Suprapubic skin (tissue), 4 donors: ENCODE measurements at regions not wholly inside any gene's neighbourhood (a gene's known extent, or its start where the extent isn't known, plus 50 kb on each side); places are given as distances from the start of the nearest gene placed in this dataset.
A peak's percentile ranks its signal among the peaks of the same experiment; 100 is the strongest.

Source experiments
- DNase-seq, 2 donors: peaks; one replicate each; pipeline ENCODE4 v3.0.0-alpha.2; 2019; ENCODE audit warnings: low spot score in 2 of 2
- H3K27ac ChIP-seq: fragments of 200-600 bp; sonication (generic); one replicate; pipeline ENCODE4 v1.5.1; 2019
- H3K27me3 ChIP-seq: fragments of 200-600 bp; sonication (generic); one replicate; pipeline ENCODE4 v1.5.1; 2019
- H3K36me3 ChIP-seq: fragments of 200-600 bp; sonication (generic); one replicate; pipeline ENCODE4 v1.5.1; 2019
- H3K4me1 ChIP-seq: fragments of 200-600 bp; sonication (generic); one replicate; pipeline ENCODE4 v1.5.1; 2019
- H3K4me3 ChIP-seq: fragments of 200-600 bp; sonication (generic); one replicate; pipeline ENCODE4 v1.5.1; 2019; ENCODE audit warnings: mild to moderate bottlenecking
- H3K9me3 ChIP-seq: fragments of 200-600 bp; sonication (generic); one replicate; pipeline ENCODE4 v1.5.1; 2019
- CTCF ChIP-seq, 2 donors: fragments of 200-600 bp in 1 of 2; fragments of 450-650 bp in 1 of 2; sonication (generic) in 1 of 2; IDR thresholded peaks; one replicate each; pipeline ENCODE4 v1.5.1; 2016 to 2019; ENCODE audit warnings: antibody characterized with exemption in 2 of 2, mild to moderate bottlenecking in 1 of 2, moderate library complexity in 1 of 2
- EP300 ChIP-seq: sonication (generic); formaldehyde crosslinking; IDR thresholded peaks from one replicate; pipeline ENCODE4 v1.6.1; 2017; ENCODE audit warnings: antibody characterized with exemption
- POLR2A ChIP-seq, 2 donors: fragments of 450-650 bp; IDR thresholded peaks; one replicate each; pipeline ENCODE4 v1.6.1; 2017; ENCODE audit warnings: antibody characterized with exemption in 2 of 2, mild to moderate bottlenecking in 2 of 2, moderate library complexity in 2 of 2
- POLR2AphosphoS5 ChIP-seq, 3 donors: sonication (generic); formaldehyde crosslinking; IDR thresholded peaks; one replicate each; pipeline ENCODE4 v1.6.1; 2017; ENCODE audit warnings: antibody characterized with exemption in 3 of 3
- WGBS: methylation state at CpG from one replicate; pipeline ENCODE4 v1.1.5; 2018; 5-methylcytosine and 5-hydroxymethylcytosine counted together

GRCh38 chr1:218164930-218165700 lies 120.0 kb upstream of the RRP15 start:
- H3K4me3 ChIP-seq, result peak overlapping the region; percentile 62
- H3K36me3 ChIP-seq, result no peaks in the 10 kb centered on the region
- peak overlapping the region; percentile 23 for H3K27ac ChIP-seq
- peaks cover 95% of the 10 kb centered on the region for H3K27me3 ChIP-seq
- H3K9me3 ChIP-seq, result no peaks in the 10 kb centered on the region
- WGBS, result under 1% methylated on average over 49 of the region's 80 CpGs
- TF ChIP-seq EP300 (no peak), POLR2AphosphoS5 (IDR thresholded peaks at IDR 0.05) (no peak), POLR2A (IDR thresholded peaks at IDR 0.05) (no peak), CTCF (IDR thresholded peaks at IDR 0.05) (no peak)
- peaks cover 22% of the 10 kb centered on the region for H3K4me1 ChIP-seq
- peak in 1 of 2 donors; percentile 77 for DNase-seq

GRCh38 chr1:218165701-218166114 lies 119.4 kb upstream of the RRP15 start:
- 4% methylated on average over 10 of the region's 10 CpGs for WGBS
- Histone ChIP-seq H3K27ac (no peak overlapping the region), H3K9me3 (no peaks in the 10 kb centered on the region), H3K4me1 (peaks cover 22% of the 10 kb centered on the region), H3K36me3 (no peaks in the 10 kb centered on the region), H3K4me3 (peak overlapping the region; percentile 62), H3K27me3 (peaks cover 92% of the 10 kb centered on the region)
- DNase-seq, result no peak
- TF ChIP-seq EP300 (no peak), POLR2A (IDR thresholded peaks at IDR 0.05) (no peak), CTCF (IDR thresholded peaks at IDR 0.05) (no peak), POLR2AphosphoS5 (IDR thresholded peaks at IDR 0.05) (no peak)

DNA sequence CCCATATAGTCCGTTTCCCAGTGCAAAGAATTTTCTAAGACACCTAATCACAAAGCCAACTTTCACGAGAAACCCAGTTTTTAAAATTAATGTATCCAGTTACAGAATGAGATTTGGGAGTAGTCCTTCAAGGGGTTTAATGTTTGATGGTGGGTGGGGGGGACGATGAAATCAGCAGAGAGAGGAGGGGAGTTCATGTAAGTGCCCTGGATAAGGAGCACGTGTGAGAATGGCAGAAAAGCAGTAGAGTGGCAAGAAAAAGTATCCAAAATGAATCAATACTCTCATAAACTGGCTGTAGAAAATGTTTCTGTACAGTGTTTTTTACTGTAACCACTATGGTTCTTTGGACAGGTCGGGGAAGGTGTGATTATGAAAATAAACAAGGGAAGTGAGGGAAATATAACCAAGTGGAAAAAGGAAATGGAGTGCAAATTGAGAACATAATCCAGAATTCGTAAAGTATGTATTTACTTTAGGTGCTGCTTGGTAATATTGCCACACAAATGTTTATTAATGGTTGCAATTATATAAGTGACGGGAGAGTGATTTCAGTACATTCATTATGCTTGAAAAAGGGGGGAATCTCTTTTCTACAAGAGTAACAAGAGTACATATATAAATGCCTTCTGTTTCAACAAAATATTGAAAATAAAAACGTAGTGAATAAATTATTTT lies 118.7 kb upstream of the RRP15 start:
- TF ChIP-seq POLR2A (IDR thresholded peaks at IDR 0.05) (no peak), POLR2AphosphoS5 (IDR thresholded peaks at IDR 0.05) (no peak), EP300 (no peak)
- Histone ChIP-seq H3K36me3 (no peaks in the 10 kb centered on the region), H3K27ac (no peak overlapping the region), H3K9me3 (no peaks in the 10 kb centered on the region), H3K27me3 (peaks cover 86% of the 10 kb centered on the region), H3K4me1 (peaks cover 22% of the 10 kb centered on the region), H3K4me3 (no peak overlapping the region)
- WGBS, result 32% methylated on average over 8 of the region's 8 CpGs
- DNase-seq, result no peak

DNA sequence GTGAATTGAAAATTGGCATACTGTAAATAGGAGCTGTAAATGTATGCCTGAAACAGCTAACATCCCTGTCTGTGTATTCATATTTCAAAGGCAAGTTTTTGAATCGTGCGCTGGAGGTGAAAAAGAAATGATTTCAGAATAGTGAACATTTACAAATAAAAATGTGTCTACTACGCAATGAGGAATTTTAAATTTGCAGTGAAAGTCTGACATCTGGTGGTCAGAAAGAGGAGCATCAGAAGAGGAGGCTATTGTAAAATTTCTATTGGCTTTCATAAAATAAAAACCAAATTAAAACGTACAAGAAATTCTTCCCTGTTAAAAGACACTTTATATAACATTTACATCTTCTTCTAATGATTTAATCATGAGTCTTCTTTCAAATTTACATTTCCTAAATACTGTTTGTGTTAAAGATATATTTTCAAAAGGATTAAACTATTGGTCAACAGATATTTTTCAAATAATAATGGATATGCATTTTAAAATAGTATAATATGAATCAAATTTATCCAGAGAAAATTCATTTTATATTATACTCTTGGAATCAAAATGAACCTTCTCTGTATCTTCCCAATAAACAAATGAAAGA lies 113.7 kb upstream of the RRP15 start:
- Histone ChIP-seq H3K4me3 (no peak overlapping the region), H3K9me3 (no peaks in the 10 kb centered on the region), H3K36me3 (no peaks in the 10 kb centered on the region), H3K27ac (no peak overlapping the region), H3K27me3 (peaks cover 42% of the 10 kb centered on the region), H3K4me1 (no peaks in the 10 kb centered on the region)
- 3% methylated on average over 4 of the region's 4 CpGs for WGBS
- no peak for TF ChIP-seq EP300
- TF ChIP-seq POLR2AphosphoS5 (IDR thresholded peaks at IDR 0.05), result no peak
- no peak for TF ChIP-seq POLR2A (IDR thresholded peaks at IDR 0.05)
- peak; percentile 51 to 61 for TF ChIP-seq CTCF (IDR thresholded peaks at IDR 0.05)
- DNase-seq, result no peak

DNA sequence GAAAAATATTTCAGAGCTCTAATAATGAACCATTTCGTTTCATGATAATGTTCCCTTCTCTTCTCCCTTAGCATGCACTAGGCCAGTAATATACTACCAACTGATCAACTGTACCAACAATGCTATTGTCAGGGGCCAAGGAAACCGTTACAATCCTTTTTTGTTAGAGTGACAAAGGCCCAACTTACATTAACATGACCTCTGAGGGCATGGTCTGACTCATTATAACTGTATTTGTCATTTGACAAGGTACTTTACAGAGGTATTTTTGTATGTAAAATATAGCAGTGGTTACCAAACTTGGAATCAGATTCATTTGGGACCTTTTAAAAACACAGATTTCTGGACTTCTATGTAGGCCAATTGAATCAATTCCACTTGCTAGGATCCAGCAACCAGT lies 102.6 kb upstream of the RRP15 start:
- no peak overlapping the region for H3K4me3 ChIP-seq
- DNase-seq, result no peak
- whole genome bisulfite sequencing, result 64% methylated on average over 2 of the region's 2 CpGs
- H3K4me1 ChIP-seq, result no peaks in the 10 kb centered on the region
- H3K9me3 ChIP-seq, result no peaks in the 10 kb centered on the region
- no peak overlapping the region for H3K27ac ChIP-seq
- no peaks in the 10 kb centered on the region for H3K36me3 ChIP-seq
- no peaks in the 10 kb centered on the region for H3K27me3 ChIP-seq
- TF ChIP-seq POLR2AphosphoS5 (IDR thresholded peaks at IDR 0.05), result no peak
- TF ChIP-seq POLR2A (IDR thresholded peaks at IDR 0.05), result no peak
- TF ChIP-seq CTCF (IDR thresholded peaks at IDR 0.05), result no peak
- TF ChIP-seq EP300, result no peak
